ENCODE measurements at regions not wholly inside any gene's neighbourhood (a gene's known extent, or its start where the extent isn't known, plus 50 kb on each side); places are given as distances from the start of the nearest gene placed in this dataset.
"Not testable (repeated sequence)": the region's sequence is repeated elsewhere in the genome, so short reads cannot be mapped to it uniquely, and the experiment has no call there.

DNA sequence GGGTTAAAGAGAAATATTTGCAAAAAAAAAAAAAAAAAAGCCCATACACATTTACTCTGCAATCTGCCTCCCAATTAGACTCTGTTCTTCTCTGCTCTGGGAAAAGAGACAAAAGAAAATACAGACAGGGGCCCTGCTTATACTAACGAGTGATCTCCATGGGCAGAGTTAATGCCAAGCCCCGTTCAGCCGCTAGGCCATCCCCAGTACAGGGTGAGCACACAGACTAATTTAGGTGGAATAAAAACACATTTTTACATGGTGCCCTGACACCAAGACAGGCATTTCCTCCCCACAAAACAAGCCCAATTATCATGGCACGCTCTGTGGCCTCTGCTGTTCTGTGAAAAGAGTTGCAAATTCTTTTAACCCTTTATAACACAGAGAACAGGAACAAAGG lies 356.3 kb upstream of the C16orf82 start:
- TF ChIP-seq, protein P1, sequence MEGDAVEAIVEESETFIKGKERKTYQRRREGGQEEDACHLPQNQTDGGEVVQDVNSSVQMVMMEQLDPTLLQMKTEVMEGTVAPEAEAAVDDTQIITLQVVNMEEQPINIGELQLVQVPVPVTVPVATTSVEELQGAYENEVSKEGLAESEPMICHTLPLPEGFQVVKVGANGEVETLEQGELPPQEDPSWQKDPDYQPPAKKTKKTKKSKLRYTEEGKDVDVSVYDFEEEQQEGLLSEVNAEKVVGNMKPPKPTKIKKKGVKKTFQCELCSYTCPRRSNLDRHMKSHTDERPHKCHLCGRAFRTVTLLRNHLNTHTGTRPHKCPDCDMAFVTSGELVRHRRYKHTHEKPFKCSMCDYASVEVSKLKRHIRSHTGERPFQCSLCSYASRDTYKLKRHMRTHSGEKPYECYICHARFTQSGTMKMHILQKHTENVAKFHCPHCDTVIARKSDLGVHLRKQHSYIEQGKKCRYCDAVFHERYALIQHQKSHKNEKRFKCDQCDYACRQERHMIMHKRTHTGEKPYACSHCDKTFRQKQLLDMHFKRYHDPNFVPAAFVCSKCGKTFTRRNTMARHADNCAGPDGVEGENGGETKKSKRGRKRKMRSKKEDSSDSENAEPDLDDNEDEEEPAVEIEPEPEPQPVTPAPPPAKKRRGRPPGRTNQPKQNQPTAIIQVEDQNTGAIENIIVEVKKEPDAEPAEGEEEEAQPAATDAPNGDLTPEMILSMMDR (IDR thresholded peaks at IDR 0.05) = no peak
- DNase-seq (ENCODE audit: low spot score) = no peak
- ATAC-seq (ENCODE audit: low FRiP score) = no peak

DNA sequence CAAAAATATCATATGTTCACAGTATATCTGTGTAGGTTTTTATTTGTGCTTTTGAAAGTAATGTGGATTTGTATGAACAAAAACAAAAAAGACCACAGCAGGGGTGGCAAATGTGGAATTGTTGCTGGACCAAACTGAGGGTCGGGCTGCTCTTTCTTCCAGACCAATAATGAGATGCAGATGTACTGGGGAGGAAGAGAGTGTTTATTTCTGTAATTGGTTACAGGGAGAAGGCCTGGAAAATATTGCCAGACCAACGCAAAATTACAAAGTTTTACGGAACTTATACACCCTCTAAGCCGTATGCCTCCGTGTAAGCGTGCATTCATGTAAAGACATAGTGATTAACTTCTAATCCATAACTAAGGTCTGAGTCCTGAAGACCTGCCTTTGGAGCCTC lies 353.9 kb upstream of the C16orf82 start:
- DNase-seq (ENCODE audit: low spot score) (no peak), ATAC-seq (ENCODE audit: low FRiP score) (no peak)
- TF ChIP-seq, protein P1 (IDR thresholded peaks at IDR 0.05) = no peak

DNA sequence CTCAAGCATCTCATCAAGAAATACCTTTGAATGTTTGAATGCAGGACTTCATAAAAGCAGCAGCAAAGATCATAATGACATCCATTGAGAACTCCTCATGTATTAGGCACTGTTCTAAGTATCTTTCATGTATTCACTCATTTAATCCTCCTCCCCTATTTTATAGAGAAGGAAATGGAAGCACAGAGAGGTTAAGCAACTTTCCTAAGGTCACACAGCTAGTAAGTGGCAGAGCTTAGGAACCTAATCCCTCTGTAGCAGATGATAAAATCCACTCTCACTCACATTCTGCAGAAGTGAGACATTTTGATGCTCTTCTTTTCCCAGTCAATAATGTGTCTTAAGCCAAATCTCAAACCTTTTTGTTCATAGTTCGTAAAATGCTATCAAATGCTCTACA lies 350.8 kb upstream of the C16orf82 start:
- TF ChIP-seq, protein P1 (IDR thresholded peaks at IDR 0.05) = no peak
- ATAC-seq (ENCODE audit: low FRiP score) (no peak), DNase-seq (ENCODE audit: low spot score) (no peak)

DNA sequence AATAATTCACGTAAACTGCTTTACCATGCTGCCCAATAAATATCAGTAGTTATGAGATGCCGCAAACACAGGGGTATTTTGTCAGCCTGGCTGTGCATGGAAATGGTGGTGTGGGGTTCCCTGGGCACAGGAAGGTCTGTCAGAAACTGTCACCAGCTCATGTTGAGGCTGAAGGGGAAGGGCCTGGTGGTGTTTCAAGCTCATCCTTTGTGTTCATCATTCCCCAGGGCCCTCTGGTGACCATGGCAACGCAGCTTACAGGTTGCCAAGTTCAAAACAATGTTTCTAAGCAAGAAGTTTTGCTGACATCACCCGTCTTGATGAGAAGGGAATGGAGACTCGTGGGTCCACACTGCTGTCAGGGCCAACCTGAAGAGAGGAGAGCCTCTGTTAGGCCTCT lies 348.9 kb upstream of the C16orf82 start:
- no peak for DNase-seq (ENCODE audit: low spot score)
- ATAC-seq (ENCODE audit: low FRiP score) = no peak
- TF ChIP-seq, protein P1 (IDR thresholded peaks at IDR 0.05) = no peak

DNA sequence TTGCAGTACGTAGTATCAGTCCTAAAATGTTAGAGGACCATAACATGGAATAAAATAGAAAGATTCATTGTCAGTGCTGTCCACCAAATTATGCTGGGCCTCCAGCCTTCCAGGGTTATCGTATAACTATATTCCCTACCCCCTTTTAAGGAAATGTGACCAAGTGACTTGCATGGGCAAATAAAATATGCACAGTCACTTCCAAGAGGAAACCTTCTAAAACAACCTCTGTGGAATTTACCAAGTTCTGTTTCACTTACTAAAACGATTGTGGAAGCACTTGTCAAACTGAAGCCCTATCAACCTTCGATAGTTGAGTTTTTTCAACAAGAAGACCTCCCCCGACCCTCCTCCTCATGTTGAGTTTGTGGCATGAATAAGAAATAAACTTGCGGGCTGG lies 345.4 kb upstream of the C16orf82 start:
- DNase-seq (ENCODE audit: low spot score) = no peak
- TF ChIP-seq, protein P1 (IDR thresholded peaks at IDR 0.05) = no peak
- no peak for ATAC-seq (ENCODE audit: low FRiP score)

DNA sequence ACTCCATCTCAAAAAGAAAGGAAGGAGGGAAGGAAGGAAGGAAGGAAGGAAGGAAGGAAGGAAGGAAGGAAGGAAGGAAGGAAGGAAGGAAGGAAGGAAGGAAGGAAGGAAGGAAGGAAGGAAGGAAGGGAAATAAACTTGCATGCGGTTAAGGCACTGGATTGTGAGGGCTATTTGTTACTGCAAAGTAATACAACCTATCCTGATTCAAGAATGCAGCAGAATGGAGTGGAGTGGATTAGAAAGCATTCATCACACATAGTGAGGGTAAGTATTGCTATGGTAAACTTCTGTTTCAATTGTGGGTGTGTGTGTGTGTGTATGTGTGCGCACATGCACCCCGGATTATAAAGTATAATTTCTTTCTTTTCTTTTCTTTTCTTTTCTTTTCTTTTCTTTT lies 344.8 kb upstream of the C16orf82 start:
- not testable (repeated sequence) for DNase-seq (ENCODE audit: low spot score); ATAC-seq (ENCODE audit: low FRiP score)

DNA sequence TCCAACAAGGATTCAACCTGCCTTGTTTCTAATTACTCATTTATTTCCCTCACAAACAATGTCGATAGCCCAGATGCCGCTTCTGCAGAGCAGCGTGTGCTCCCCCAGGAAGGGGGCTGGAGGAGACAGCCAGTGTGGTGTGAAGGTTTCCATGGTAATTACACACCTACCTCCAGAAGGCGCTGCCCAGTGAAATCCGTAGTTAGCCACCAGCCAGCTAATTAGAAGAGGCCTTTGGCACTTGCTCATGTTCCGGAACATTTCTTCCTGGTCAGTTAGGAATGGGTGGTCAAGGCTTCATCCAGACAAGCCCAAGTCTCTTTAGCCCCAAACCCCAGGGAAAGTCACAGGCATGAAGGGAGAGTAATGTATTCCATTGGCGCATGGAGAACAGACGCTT lies 342.5 kb upstream of the C16orf82 start:
- TF ChIP-seq, protein P1 (IDR thresholded peaks at IDR 0.05) = no peak
- DNase-seq (ENCODE audit: low spot score) (no peak), ATAC-seq (ENCODE audit: low FRiP score) (no peak)

DNA sequence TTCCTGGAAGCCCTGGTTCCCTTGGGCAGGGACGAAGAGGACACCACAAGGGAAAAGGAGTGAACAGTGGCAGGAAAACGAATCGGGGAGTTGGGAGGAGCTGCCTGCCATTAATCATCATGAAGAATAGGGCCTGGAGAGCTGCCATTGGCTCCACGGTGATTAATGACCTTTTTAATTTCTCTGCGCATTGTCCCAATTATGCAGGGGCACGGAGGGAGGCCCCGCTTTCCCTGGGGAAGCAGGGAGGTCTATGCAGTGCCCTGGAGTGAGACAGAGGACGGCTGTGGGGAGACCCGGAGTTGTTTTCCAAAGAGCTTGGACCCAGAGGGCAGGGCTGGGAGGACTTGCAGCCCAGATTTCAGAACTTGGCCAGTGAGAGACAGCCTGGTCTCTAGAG lies 338.9 kb upstream of the C16orf82 start:
- no peak for DNase-seq (ENCODE audit: low spot score)
- no peak for ATAC-seq (ENCODE audit: low FRiP score)
- TF ChIP-seq, protein P1 (IDR thresholded peaks at IDR 0.05) = no peak

Data from omental fat pad (tissue), 3 donors.